ENCODE measurements at regions not wholly inside any gene's neighbourhood (a gene's known extent, or its start where the extent isn't known, plus 50 kb on each side); places are given as distances from the start of the nearest gene placed in this dataset.
"Not testable (repeated sequence)": the region's sequence is repeated elsewhere in the genome, so short reads cannot be mapped to it uniquely, and the experiment has no call there.

DNA sequence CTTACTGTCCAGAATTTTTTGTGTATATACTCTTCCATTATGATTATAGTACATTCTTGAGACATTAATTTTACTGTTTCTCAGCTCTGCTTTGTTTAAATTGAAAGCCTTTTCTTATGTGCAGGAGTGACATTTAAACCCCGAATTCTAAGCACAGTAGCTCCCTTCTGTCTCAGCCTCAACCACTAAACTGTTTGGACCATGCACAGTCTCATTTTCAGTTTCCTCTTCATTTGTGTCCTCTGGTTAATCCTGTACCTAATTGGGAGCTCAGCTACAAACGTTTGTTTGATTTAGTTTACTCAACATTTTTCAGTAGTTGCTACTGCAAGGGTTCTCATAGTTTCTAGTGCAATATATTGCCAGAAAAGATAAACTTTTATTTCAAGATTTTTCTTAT, 206.3 kb downstream of the SLITRK5 start:
- no peak for DNase-seq (ENCODE audit: low read depth)

DNA sequence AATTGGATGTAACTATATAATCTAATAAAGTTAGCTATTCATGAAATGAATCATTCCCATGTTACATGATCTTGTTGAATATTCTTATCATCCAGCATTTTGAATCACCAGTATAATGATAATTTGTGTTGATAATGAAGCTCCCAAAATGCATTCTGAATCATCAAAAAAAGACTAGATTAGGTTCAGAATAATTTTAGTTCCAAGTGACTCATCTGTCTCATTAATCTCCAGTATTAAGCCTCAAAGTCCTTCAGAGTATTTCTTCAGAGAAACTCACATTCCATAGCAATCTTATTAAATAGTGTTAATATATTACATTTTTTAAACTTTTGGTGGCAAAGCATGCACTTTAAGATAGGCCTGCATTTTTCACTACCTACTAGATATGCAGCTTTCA, 207.5 kb downstream of the SLITRK5 start:
- DNase-seq (ENCODE audit: low read depth): no peak

DNA sequence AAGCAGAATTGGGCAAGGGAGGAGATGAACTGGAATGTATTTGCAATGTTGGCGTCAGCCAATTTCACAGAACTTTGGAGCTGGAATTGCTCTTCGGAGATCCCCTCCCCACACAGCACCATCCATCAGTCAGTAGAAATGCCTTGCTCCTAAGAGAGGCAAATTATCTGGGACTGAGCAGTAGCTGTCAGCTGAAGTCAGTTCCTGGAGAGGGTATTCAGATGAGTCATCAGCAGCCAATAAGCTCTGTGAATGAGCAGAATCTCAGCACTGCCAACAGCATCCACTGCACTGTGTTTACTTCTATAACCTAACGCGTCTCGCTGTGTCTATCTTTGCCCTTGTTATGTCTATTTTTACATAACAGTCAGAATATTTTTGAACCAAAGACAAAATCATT, 213.7 kb downstream of the SLITRK5 start:
- DNase-seq (ENCODE audit: low read depth): no peak

DNA sequence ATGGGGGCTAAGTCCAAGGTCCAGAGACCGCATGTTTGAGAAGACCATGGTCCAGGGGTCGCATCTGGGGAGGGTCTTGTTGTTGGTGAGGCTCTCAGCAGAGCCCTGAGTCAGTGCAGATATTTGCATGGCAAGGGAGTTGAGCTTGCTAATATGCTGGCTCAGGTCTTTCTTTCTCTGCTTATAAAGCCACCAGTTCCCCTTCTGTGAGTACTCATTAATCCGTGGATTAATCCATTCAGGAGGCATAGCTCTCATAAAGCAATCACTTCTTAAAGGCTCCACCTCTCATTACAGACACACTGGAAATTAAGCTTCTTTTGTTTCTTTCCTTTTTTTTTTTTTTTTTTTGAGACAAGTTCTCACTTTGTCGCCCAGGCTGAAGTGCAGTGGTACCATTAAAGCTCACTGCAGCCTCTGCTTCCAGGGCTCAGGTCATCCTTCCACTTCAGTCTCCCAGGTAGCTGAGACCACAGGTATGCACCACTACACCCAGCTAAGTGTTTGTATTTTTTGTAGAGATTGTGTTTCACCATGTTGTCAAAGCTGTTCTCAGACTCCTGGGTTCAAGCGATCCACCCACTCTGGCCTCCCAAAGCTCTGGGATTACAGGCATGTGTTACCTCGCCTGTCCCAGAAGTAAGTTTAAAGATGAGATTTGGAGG, 216.4 kb downstream of the SLITRK5 start:
- no peak for DNase-seq (ENCODE audit: low read depth)

DNA sequence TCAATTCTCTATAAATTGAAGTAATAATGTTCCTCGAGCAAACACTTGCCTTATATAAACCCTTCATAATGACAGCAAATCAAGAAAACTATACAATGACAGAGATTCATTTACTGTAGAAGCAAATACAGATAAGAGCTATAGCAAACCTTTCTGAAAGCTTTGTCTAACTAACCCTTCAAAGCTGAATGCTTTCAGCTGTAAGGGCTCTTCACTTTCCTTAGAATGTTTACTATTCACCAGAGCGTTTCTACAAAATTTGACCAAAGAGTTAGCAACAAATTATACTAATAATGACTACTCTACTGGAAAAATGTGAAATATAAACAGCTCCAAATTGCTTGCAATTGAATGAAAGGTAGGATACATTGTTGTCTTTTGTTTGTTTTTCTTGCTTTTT, 218.1 kb downstream of the SLITRK5 start:
- no peak for DNase-seq (ENCODE audit: low read depth)

DNA sequence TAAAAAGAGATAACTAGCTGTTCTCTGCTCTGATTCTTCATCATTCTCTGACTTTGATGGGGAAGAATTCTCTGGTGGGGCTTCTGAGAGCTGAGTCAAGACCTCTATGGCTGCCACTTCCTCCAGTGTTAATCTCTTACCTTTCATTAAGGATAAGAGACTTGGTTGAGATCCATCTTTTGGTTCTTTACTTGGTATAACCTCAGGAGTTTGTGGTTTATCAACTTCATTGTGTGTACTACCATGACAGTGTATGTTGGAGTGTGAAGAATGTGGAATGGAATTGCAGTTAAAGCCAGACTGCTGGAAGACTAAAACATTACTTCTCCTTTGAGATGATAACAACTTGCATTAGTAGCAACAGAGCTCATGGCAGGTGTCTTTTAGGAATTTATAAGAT, 222.0 kb downstream of the SLITRK5 start:
- no peak for DNase-seq (ENCODE audit: low read depth)

DNA sequence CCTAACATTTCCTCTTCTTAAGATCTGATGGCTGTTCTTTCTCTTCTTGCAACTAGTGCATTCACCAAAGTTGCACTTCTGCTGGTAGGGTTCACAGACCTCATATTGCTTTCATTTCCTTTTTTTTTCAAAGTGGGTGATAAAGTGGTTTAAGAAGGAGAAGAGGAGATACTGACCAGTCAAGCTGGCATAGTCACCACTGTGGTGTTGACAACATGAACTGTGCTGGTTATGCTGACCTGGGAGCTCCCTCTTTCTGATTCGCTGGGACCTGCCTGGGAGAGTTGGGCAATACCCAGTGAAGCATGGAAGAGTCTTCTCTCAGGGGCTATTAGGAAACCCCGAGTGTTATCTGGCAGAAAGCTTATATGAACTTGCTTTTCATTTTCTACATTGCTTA, 222.9 kb downstream of the SLITRK5 start:
- no peak for DNase-seq (ENCODE audit: low read depth)

DNA sequence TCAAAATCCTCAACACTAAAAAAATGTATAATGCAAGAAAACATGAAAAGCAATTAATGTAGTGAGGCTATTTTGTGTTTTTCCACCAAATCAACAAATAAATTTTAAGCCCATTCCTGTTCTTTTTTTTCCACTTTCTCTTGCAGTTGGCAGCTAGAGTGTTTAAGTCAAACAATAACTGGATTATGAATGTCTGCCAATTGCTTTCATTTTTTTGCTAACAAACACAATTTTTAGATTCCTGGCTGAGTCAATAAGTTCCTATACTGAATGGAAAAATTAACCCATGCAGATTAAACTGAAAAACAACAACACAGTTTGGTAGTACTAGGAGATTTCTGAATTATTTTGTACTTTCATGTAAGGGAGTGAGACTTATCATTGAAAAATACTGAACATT, 232.4 kb downstream of the SLITRK5 start:
- no peak for DNase-seq (ENCODE audit: low read depth)

DNA sequence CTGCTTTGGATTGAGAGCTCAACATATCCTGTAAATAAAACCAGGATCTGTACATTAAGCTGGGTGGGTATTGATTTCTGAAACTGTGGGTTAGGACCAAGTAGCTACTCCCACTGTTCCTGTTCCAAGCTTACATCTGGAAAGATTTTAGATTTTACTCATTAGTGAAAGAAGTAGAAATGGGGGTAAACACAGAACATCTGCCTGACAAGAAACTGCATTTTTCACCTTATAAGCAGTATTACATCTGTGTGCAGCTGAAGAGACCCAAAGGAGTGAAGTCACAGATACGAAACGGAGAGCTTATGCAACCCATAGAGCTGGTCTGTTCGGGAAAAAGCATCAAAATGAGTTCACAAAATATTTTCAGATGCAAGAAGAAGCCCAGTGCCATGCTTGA, 235.2 kb downstream of the SLITRK5 start:
- DNase-seq (ENCODE audit: low read depth): no peak

DNA sequence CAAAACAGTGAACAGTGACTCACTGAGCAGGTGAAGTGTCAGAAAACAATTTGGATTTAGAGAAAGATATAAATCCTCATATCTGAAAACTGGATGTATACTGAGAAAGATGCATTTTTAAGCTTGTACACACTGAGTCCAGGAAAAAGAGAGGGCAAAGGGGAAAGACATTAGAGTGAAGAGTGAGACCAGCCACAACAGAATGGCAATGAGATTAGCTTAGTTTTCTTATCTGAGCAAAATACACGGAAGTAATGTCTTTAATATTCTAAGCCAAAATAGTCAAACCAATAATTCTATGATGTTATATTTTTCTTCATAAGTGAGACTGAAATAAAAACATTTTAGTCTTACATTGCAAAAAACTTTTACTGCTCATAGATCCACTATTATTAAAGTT, 236.0 kb downstream of the SLITRK5 start:
- DNase-seq (ENCODE audit: low read depth): no peak

DNA sequence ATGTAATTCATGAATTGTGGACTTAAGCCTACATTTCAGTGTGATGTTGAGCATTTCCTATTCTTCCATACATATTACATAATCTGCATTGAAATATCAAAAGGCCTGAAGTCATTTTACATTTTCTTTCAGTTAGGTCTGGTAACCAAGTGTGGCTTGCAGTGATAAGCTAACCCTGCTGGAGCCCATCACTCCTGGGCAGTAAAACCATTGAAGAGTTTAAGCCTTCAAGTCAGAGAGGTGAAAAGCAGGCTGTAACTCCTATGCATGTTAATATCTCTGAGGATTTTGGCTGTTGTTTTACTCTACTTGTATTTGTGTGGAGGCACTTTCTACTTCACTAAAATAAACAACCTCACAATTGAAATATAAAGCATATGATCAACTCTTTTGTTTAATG, 248.8 kb downstream of the SLITRK5 start:
- no peak for DNase-seq (ENCODE audit: low read depth)

DNA sequence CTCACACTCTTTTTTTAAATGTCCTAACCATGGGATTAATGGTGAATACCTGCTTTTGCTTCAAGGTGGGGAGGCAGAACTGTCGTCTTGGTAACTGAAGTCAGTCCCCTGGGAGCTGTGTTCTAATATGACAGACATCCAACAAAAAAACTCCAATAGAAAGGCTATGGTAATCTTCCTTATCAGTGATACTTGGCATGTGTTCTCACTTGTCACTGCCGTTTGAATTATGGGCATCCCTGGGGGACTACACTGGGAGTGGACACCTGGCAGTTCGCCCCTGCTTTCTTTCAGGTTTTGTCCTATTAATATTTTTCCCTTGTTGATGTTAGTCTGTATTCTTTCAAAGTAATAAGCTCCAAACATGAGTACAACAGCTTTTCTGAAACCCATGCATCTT, 252.6 kb downstream of the SLITRK5 start:
- DNase-seq (ENCODE audit: low read depth): no peak

DNA sequence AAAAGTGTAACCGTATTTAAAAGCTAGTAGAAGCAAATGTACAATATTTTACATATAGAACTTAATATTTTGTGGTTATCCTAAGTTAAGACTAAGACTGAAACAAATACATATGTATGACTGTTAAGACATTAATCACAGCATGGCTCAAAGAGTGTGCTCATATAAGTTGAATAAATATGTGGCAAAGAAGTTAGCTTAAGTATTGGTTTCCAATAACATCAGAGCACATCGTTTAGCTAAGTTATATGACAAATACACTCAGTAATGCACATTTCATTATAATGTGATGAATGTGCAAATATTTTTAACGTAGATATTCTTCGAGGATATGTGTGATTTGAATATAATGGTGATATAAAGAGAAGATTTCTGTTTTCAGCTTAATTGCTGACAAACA, 253.8 kb downstream of the SLITRK5 start:
- no peak for DNase-seq (ENCODE audit: low read depth)

DNA sequence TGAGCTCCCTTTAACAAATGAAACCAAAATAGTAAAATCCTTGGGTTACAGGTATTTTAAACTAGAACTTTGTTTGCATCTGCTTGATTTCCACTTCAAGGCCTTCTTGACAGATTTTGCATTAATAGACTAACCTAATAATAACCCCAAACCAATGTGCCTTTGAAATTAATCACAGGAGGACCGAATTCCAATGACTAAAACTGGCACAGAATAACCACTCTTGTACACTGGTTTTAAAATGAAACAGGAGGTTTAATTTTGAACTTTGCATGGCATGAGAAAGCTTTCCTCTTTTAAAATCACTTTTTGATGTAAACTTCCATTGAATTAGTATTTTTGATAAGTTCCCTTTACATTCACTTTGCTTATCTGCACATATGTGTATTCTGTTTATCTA, 269.6 kb downstream of the SLITRK5 start:
- no peak for DNase-seq (ENCODE audit: low read depth)

DNA sequence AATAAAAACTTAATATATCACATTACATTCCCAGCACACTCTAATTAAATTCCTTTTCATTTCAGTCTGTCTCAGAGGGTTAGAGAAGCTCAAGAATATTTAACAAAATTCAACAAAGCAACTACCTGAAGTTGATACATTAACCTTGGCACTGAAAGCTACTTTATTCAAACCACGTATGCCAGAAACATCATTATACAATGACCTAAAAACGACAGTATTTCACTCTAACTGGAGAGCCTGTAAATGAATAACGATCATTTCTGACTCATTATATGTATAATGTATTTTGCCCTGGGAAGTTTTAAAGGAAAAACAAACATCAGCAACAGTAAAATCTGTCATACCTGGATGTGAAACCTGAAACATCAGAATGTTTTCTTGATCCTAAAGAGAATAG, 270.1 kb downstream of the SLITRK5 start:
- DNase-seq (ENCODE audit: low read depth): no peak

DNA sequence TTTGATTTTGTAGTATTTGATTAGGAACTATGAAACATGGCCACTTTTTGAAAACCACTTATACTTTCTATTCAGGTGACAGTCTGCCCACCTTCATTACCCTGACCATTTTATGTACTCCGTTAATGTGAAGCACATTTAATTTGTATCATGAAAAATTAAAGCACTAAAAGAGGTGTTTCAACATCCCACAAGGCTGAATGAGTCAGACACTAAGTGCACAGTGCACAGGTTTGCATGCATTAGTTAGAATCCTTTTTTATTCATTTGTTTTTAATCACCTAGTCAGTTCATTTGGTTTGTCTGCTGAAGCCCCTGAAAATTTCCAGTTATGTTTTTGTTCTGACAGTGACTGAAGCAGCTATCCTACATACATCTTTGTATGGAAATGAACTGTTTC, 271.0 kb downstream of the SLITRK5 start:
- no peak for DNase-seq (ENCODE audit: low read depth)

DNA sequence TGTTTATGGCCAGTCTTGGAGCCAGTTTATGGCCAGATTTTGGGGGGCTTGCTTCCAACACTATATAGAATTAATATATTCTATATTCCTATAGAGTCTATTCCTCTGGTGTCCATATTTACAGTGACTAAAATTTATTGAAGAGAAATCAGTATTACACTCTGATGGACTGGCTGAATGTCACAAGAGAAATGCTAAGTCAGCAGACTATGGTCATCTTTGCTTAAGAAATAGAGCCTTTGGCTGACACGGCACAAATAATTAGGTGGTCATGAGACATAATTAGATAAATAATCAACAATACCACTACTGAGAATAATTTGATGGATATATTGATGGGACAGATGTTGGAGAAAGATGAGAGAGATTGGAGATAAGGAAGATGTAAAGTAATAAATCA, 272.9 kb downstream of the SLITRK5 start:
- no peak for DNase-seq (ENCODE audit: low read depth)

DNA sequence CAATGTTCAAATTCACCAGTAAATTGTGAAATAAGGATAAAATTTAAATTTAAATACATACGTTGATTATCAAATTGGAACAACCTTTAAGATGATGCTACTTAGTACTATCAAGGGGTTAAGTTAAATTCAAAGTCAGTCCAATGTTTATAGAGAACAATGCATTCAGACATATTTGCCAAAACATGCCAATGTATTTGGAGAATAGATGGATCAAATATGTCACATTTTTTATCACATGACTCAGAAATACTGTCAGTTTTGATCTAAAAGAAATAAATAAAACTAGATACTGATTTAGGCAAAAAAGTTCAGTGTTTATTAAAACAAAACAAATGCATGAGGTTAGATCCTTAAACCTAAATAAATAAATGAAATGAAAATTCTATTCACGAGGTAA, 281.2 kb downstream of the SLITRK5 start:
- no peak for DNase-seq (ENCODE audit: low read depth)

DNA sequence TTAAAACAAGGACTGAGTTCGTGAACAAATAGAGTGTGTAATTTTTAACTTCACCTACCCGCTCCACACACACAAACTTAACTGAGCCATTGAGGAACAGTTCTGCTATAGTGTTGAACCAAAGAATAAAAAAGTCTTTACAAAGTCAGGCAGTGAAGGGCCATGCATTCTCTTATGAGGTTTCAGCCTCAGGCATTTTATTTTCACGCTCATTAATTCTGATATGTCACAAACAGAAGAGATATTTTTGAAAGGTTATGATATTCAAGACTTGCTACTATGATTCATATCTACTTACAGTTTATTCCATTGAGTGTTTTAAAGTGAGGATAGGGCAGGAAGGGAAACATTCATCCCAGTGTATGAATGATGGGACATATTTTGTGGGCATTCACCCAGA, 282.2 kb downstream of the SLITRK5 start:
- no peak for DNase-seq (ENCODE audit: low read depth)

DNA sequence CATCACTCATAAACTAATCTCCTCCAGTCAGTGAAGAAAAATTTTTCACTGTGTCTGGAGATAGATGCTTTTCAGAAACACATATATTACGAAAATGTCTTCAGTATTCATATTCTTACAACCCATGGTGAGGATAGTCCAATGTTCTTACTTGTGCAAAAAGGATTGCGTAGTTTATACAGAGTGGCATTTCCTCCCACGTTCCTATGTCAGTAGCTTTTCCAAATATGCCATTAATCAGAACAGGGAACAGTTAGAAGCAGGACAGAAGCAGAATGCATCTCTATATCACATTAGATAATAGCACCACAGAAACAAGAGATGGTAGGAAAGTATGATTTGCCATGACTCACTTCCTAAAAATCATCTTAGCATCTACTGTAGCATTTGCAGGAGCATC, 282.9 kb downstream of the SLITRK5 start:
- no peak for DNase-seq (ENCODE audit: low read depth)

DNA sequence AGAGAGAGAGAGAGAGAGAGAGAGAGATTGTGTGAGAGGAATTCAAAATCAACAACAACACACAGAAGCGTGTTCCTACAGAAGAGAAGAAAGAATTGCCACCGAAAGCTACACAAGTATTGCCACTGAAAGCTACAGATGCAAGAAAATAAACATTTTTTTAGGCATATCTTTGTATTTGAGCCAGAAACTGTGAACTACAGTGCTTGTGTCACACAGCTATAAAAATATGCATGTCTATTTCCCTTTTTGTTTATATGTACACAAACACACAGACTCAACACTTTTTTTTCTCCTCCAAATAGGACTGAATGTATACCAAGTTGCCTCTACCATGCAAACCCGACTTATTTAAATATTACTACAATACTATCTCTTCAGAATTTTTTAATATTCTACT, 290.4 kb downstream of the SLITRK5 start:
- no peak for DNase-seq (ENCODE audit: low read depth)

DNA sequence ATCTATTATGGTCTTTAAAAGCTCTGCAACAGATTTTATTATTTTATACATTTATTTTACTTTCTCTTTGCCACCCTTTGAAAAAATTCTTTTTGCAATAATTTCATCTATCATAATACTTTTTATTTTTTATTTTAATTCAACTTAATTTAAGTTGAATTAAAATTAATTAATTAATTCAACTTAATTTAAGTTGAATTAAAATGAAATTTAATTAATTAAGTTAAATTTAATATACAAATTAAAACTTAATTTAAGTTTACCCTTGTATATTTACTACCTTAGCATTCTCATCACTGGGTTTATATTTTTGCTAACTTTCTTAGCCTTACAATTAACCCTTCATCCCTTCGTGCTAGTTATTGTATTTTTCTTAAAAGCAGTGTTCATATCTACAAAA, 301.4 kb downstream of the SLITRK5 start:
- DNase-seq (ENCODE audit: low read depth): no peak

DNA sequence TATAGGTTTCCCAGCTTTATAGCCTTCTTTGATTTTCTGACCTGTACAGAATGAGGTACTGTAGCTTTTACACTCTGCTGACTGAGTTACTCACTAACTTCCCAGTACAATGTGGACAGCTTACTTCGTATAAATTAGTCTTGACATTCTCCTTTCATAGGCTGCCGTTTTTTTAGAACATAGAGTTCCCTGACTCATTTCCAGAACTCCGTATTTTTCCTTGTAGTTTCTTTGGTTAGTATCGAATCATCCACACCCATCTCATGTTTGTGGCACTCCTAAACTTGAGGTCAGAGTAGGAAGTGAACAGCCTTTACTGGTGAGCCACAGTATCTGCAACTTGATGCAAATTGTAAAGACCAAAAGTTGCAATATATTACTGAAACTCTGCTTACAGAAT, 303.9 kb downstream of the SLITRK5 start:
- no peak for DNase-seq (ENCODE audit: low read depth)

DNA sequence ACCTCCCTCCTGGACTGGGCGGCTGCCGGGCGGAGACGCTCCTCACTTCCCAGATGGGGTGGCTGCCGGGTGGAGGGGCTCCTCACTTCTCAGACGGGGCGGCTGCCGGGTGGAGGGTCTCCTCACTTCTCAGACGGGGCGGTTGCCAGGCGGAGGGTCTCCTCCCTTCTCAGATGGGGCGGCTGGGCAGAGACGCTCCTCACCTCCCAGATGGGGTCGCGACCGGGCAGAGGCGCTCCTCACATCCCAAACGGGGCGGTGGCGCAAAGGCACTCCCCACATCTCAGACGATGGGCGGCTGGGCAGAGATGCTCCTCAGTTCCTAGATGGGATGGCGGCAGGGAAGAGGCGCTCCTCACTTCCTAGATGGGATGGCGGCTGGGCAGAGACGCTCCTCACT, 305.5 kb downstream of the SLITRK5 start:
- DNase-seq (ENCODE audit: low read depth): not testable (repeated sequence)

DNA sequence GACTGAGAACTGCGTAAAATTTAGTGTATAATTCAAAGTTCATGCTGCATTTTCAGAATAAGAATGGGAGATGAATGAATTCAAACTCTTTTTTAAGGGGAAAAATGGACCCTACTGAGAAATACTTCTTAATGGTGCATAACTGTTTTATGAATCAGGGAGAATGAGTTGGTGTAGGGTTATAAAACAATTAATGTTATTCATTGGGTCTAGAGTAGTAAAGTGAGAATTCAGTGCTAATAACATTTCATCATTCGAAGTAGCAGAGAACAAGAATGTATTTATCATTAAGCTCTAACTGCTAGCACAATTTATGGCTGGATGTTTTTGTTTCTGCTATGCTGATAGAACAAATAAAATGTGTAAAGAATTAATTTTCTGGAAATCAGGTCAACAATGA, 310.2 kb downstream of the SLITRK5 start:
- DNase-seq (ENCODE audit: low read depth): no peak

Data from GM04503 (cell line).